ENCODE measurements at regions not wholly inside any gene's neighbourhood (a gene's known extent, or its start where the extent isn't known, plus 50 kb on each side); places are given as distances from the start of the nearest gene placed in this dataset.

DNA sequence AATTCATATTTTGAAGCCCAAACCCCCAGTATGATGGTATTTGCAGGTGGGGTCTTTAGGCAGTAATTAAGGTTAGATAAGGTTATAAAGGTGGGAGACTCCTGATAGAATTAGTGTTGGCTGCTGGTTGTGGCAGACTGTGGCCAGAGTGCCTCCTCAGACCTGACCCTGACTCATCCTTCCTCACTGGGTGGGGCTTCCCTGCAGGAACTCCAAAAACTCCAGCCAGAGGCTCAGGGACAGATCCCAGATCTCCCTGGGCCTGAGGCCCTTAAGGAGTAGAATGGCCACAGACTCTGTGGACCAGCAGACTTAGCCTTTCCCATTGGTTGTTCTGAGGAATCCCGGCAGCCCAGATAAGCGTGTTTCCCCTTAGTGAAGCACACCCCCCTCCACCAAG, 463.0 kb upstream of the CPEB2 start:
- no peaks in the 10 kb centered on the region for H3K9me3 ChIP-seq
- no peaks in the 10 kb centered on the region for H3K27me3 ChIP-seq (replicated peaks; ENCODE audit: insufficient read depth)
- TF ChIP-seq, protein P1, sequence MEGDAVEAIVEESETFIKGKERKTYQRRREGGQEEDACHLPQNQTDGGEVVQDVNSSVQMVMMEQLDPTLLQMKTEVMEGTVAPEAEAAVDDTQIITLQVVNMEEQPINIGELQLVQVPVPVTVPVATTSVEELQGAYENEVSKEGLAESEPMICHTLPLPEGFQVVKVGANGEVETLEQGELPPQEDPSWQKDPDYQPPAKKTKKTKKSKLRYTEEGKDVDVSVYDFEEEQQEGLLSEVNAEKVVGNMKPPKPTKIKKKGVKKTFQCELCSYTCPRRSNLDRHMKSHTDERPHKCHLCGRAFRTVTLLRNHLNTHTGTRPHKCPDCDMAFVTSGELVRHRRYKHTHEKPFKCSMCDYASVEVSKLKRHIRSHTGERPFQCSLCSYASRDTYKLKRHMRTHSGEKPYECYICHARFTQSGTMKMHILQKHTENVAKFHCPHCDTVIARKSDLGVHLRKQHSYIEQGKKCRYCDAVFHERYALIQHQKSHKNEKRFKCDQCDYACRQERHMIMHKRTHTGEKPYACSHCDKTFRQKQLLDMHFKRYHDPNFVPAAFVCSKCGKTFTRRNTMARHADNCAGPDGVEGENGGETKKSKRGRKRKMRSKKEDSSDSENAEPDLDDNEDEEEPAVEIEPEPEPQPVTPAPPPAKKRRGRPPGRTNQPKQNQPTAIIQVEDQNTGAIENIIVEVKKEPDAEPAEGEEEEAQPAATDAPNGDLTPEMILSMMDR (IDR thresholded peaks at IDR 0.05) = no peak
- DNase-seq (ENCODE audit: low spot score) = no peak
- no peak overlapping the region for H3K27ac ChIP-seq
- no peak for ATAC-seq (ENCODE audit: insufficient number of reproducible peaks, low FRiP score, low read depth)
- H3K4me1 ChIP-seq (ENCODE audit: control insufficient read depth in 1 of 2, low read depth in 2 of 2) = peaks cover 0 to 3% of the 10 kb centered on the region in 2 donors
- no peak overlapping the region for H3K4me3 ChIP-seq
- no peaks in the 10 kb centered on the region for H3K36me3 ChIP-seq

DNA sequence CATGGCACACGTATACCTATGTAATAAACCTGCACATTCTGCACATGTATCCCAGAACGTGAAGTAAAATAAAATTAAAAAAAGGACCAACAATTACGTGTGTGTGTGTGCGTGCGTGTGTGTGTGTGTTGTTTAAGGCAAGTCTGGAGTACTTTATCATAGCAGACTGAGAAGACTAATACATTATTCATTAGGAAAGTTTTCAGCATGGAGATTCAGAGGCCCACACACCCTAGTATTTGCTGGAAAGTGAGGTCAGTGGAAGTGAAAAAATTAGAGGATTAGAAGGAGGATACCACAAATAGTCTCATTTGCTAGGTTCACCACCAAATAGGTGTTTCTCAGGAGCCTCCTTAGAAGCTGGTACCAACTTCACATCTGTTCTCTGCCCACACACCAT, 457.1 kb upstream of the CPEB2 start:
- TF ChIP-seq, protein P1 (IDR thresholded peaks at IDR 0.05) = no peak
- H3K4me3 ChIP-seq = no peak overlapping the region
- ATAC-seq (ENCODE audit: insufficient number of reproducible peaks, low FRiP score, low read depth) (no peak), DNase-seq (ENCODE audit: low spot score) (no peak)
- no peaks in the 10 kb centered on the region for H3K27me3 ChIP-seq (replicated peaks; ENCODE audit: insufficient read depth)
- H3K27ac ChIP-seq = no peak overlapping the region
- H3K36me3 ChIP-seq = no peaks in the 10 kb centered on the region
- no peaks in the 10 kb centered on the region for H3K4me1 ChIP-seq (ENCODE audit: control insufficient read depth in 1 of 2, low read depth in 2 of 2)
- no peaks in the 10 kb centered on the region for H3K9me3 ChIP-seq

DNA sequence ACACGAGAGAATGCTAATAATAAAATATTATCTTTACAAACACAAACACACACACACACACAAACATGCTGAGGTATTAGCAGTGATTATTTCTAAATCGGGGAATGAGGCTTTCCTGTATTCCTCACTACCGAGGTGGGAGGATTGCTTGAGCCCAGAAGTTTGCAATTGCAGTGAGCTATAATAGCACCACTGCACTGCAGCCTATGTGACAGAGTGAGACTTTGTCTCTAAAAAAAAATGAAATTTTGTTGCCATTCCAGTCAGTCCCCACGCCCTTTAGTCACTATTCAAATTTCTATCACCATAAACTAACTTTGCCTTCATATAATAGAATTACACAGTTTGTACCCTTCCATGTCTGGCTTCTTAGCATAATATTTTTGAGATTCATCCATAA, 456.5 kb upstream of the CPEB2 start:
- Histone ChIP-seq H3K4me3 (no peak overlapping the region), H3K36me3 (no peaks in the 10 kb centered on the region), H3K9me3 (no peaks in the 10 kb centered on the region), H3K4me1 (ENCODE audit: control insufficient read depth in 1 of 2, low read depth in 2 of 2) (no peaks in the 10 kb centered on the region), H3K27me3 (replicated peaks; ENCODE audit: insufficient read depth) (no peaks in the 10 kb centered on the region), H3K27ac (no peak overlapping the region)
- ATAC-seq (ENCODE audit: insufficient number of reproducible peaks, low FRiP score, low read depth) (no peak), DNase-seq (ENCODE audit: low spot score) (no peak)
- TF ChIP-seq, protein P1 (IDR thresholded peaks at IDR 0.05) = no peak

DNA sequence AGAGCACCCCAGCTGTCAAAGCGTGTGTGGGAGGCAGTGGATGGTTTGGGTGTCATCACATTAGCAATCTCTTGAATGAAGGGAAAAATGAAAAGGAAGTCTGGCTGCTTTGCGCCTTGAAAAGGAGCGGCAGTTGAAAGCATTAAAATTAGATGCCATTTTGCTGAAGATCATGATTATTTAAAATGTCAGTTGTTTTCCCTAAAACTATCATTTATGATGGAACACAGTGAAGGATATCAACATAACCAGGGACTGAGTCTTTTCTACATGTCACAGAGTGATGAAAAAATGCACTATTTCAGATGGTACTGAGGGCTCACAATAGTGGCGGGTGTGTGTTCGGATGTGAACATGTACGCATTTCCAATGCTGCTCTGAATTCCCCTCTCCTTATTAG, 450.2 kb upstream of the CPEB2 start:
- no peak overlapping the region for H3K27ac ChIP-seq
- no peaks in the 10 kb centered on the region for H3K4me1 ChIP-seq (ENCODE audit: control insufficient read depth in 1 of 2, low read depth in 2 of 2)
- H3K4me3 ChIP-seq = no peak overlapping the region
- ATAC-seq (ENCODE audit: insufficient number of reproducible peaks, low FRiP score, low read depth) (no peak), DNase-seq (ENCODE audit: low spot score) (no peak)
- no peaks in the 10 kb centered on the region for H3K36me3 ChIP-seq
- H3K9me3 ChIP-seq = no peaks in the 10 kb centered on the region
- H3K27me3 ChIP-seq (replicated peaks; ENCODE audit: insufficient read depth) = no peaks in the 10 kb centered on the region
- TF ChIP-seq, protein P1 (IDR thresholded peaks at IDR 0.05) = no peak

DNA sequence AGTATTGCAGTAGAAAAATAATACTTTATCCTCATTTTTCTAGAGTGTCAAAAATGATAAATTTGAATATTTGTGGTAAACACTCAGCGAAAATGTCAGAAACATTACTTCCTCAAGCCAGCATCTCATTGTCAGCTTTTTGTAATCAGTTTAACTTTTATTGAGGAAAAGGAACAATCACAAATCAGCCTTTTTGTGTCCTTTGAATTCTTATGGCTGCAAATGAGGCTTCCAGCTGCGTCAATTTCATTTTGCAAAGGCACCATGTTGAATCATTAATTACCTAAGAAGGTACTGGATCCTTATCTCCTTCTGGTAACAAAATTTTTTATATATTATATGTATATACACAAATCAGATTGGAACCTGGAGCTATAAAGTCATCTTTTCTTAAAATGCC, 442.6 kb upstream of the CPEB2 start:
- Histone ChIP-seq H3K27me3 (replicated peaks; ENCODE audit: insufficient read depth) (no peaks in the 10 kb centered on the region), H3K27ac (no peak overlapping the region), H3K36me3 (no peaks in the 10 kb centered on the region), H3K4me3 (no peak overlapping the region), H3K9me3 (no peaks in the 10 kb centered on the region), H3K4me1 (ENCODE audit: control insufficient read depth in 1 of 2, low read depth in 2 of 2) (no peaks in the 10 kb centered on the region)
- no peak for DNase-seq (ENCODE audit: low spot score)
- no peak for ATAC-seq (ENCODE audit: insufficient number of reproducible peaks, low FRiP score, low read depth)
- TF ChIP-seq, protein P1 (IDR thresholded peaks at IDR 0.05) = no peak

Measured in thoracic aorta (tissue), 2 donors.